ENCODE measurements at regions not wholly inside any gene's neighbourhood (a gene's known extent, or its start where the extent isn't known, plus 50 kb on each side); places are given as distances from the start of the nearest gene placed in this dataset.
"Not testable (repeated sequence)": the region's sequence is repeated elsewhere in the genome, so short reads cannot be mapped to it uniquely, and the experiment has no call there.

DNA sequence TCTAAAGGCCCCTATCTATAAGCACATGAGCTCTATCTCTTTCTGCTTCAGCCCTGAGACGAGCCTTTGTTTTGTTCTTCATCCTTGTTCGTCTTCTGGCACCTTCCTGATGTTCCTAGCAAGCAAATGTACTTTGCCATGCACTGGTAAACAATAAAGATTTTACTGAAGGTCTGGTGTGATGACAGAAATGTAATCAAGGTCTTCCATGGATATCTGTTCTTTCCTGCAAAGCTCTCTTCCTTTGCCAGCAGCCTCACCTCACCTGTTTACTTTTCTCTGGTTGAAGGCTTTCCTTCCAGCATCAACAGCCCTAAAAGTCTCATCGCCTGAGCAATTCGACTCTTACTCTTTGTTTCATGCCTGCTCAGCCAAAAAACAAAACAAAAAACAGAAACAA lies 330.3 kb downstream of the PCNX1 start:
- DNase-seq (ENCODE audit: low read depth in 2 of 3, low spot score in 2 of 3) = no peak

GRCh38 chr14:71238835-71239234 lies 331.6 kb downstream of the PCNX1 start:
- no peak for DNase-seq (ENCODE audit: low read depth in 2 of 3, low spot score in 2 of 3)

- no peak for DNase-seq (ENCODE audit: low read depth in 2 of 3, low spot score in 2 of 3)
These were observed 332.9 kb downstream of the PCNX1 start for GRCh38 chr14:71240171-71240570.

- DNase-seq (ENCODE audit: low read depth in 2 of 3, low spot score in 2 of 3) = no peak
These were observed 333.7 kb downstream of the PCNX1 start for GRCh38 chr14:71240866-71241520.

GRCh38 chr14:71242237-71242748 lies 335.0 kb downstream of the PCNX1 start:
- DNase-seq (ENCODE audit: low read depth in 2 of 3, low spot score in 2 of 3) = no peak

GRCh38 chr14:71243697-71244096 lies 336.4 kb downstream of the PCNX1 start:
- no peak for DNase-seq (ENCODE audit: low read depth in 2 of 3, low spot score in 2 of 3)

- no peak for DNase-seq (ENCODE audit: low read depth in 2 of 3, low spot score in 2 of 3)
These were observed 337.1 kb downstream of the PCNX1 start for GRCh38 chr14:71244341-71244740.

- no peak for DNase-seq (ENCODE audit: low read depth in 2 of 3, low spot score in 2 of 3)
These were observed 338.6 kb downstream of the PCNX1 start for GRCh38 chr14:71245659-71246361.

DNA sequence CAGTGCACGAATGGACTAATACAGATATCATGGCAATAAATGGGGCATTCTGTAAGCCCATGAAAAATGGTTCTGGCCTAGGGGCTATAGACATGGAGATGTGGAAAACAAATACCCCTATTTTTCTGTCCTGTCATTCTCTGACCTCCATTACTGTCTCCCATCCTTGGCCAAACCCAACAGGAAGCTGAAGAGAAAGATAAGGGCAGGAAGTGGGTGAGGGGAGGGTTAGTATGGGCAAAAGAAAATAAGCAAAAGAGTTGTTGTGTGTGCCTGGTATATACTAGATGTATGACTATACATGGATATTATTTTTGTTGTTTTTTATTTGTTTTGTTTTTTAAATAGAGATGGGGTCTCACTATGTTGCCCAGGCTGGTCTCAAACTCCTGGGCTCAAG lies 339.3 kb downstream of the PCNX1 start:
- no peak for DNase-seq (ENCODE audit: low read depth in 2 of 3, low spot score in 2 of 3)

DNA sequence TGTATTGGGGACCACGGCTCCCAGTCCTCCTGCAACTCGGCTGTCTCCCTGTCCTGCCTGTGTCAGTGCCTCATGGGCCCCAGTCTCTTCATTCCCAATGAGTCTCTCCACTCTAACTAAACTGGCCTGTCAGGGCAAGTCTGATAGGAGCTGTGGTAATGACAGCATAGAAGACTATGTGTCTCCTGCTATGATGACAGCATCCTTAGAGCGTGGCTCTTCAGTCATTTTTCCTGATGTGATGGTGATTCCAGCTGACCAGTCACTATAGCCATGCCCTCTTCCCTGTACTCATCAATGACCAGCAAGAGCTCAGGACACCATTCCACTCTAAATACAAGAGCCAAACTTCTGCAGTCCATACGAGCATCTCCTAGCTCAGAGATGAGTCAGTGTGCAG lies 339.8 kb downstream of the PCNX1 start:
- DNase-seq (ENCODE audit: low read depth in 2 of 3, low spot score in 2 of 3) = no peak

DNA sequence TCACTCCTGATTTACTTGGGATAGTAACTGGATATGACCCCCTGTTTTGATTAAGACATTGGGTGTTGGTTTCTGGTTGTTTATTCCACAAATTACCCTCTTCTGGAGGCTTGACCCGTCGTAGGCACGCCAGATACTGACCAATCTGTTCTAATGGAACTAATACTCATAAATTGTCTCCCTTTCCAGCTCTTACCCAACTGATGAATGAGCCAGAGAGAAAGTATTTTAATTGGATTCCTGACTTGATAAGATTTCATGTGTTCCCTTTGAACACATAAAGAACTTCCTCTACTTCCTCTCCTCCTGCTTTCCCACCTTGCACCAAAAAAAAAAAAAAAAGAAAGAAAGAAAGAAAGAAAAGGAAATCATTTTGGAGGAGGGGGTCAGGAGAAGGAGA lies 340.9 kb downstream of the PCNX1 start:
- no peak for DNase-seq (ENCODE audit: low read depth in 2 of 3, low spot score in 2 of 3)

DNA sequence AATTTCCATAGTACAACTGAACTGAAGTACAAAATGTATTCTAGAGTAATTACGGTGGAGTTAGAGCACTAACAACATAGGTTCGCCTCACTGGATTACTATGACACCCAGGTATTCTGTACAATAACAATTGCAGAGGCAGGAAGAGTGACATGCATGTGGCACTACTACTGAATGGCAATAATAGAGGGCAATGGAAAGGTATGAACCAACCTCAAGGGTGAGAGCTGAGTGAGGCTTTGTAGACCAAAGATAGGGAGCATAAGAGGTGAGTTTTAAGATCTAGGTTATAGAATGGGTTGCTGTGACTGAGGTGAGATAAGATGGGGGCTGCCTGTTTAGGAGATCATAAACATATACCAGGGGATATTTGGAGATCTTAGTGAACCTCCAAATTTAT lies 343.1 kb downstream of the PCNX1 start:
- no peak for DNase-seq (ENCODE audit: low read depth in 2 of 3, low spot score in 2 of 3)

DNA sequence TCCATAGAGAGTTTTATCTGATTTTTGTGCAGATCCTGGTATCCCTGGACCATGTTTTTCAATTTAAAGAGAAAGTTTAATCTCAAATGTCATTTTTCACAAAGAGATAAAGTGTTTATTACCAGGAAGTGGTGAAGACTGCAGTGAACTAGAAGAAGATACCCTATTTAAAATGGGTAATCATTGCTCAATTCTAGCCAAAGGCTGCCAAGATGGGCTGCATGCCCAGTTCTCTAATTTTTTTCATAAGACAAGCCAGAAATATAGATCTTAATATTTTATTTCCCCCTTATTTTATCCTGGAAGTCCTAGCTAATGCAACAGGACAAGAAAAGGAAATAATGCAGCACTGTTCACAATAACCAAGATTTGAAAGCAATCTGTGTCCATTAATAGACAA lies 343.5 kb downstream of the PCNX1 start:
- no peak for DNase-seq (ENCODE audit: low read depth in 2 of 3, low spot score in 2 of 3)

GRCh38 chr14:71254091-71254719 lies 346.9 kb downstream of the PCNX1 start:
- not testable (repeated sequence) for DNase-seq (ENCODE audit: low read depth in 2 of 3, low spot score in 2 of 3)

GRCh38 chr14:71261206-71261605 lies 353.9 kb downstream of the PCNX1 start:
- no peak for DNase-seq (ENCODE audit: low read depth in 2 of 3, low spot score in 2 of 3)

- no peak for DNase-seq (ENCODE audit: low read depth in 2 of 3, low spot score in 2 of 3)
These were observed 355.2 kb downstream of the PCNX1 start for GRCh38 chr14:71262441-71262840.

DNA sequence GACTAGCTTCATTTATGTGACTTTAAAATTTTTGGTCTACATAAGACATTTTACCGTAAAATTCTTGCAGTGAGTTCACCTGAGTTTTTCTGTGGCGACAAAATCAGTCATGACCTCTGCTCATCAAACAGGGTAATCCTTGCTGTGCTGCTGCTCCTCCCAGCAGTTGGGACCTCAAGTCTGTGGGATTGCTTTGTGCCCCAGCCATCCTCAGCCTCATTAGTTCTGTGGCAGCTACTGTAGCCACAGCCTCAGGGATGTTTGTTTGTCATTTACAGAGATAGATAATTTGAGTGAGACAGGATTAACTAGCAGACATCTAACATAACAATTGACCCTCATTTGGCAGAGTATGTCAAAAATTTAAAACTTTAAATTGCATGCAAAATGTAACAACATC lies 357.0 kb downstream of the PCNX1 start:
- no peak for DNase-seq (ENCODE audit: low read depth in 2 of 3, low spot score in 2 of 3)

- DNase-seq (ENCODE audit: low read depth in 2 of 3, low spot score in 2 of 3) = no peak
These were observed 359.8 kb downstream of the PCNX1 start for GRCh38 chr14:71267007-71267513.

DNA sequence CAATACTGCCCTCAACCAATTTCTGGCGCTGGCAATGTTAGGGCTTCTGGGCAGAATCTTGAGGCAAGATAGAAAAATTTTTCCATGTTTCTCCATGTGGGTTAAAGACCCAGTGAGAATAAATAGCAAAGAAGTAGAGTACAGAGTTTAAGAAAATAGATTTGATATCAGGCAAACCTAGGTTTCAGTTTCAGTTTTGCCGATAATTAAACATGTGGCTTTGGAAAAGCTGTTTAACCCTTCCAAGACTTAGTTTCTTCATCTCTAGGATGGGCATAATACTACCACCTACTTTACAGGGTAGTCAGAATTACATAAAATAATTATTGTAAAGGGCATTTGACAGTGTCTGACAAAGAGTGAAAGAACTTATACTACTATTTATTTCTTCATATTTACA lies 360.4 kb downstream of the PCNX1 start:
- no peak for DNase-seq (ENCODE audit: low read depth in 2 of 3, low spot score in 2 of 3)

DNA sequence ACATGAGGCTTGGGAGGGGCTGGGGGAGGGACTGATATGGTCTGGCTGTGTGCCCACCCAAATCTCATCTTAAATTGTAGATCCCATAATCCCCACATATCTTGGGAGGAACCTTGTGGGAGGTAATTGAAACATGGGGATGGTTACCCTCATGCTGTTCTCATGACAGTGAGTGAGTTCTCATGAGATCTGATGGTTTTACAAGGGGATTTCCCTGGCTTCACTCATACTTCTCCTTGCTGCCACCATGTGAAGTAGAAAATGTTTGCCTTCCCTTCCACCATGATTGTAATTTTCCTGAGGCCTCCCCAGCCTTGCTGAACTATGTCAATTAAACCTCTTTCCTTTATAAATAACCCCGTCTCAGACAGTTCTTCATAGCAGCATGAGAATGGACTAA lies 362.9 kb downstream of the PCNX1 start:
- DNase-seq (ENCODE audit: low read depth in 2 of 3, low spot score in 2 of 3) = no peak

DNA sequence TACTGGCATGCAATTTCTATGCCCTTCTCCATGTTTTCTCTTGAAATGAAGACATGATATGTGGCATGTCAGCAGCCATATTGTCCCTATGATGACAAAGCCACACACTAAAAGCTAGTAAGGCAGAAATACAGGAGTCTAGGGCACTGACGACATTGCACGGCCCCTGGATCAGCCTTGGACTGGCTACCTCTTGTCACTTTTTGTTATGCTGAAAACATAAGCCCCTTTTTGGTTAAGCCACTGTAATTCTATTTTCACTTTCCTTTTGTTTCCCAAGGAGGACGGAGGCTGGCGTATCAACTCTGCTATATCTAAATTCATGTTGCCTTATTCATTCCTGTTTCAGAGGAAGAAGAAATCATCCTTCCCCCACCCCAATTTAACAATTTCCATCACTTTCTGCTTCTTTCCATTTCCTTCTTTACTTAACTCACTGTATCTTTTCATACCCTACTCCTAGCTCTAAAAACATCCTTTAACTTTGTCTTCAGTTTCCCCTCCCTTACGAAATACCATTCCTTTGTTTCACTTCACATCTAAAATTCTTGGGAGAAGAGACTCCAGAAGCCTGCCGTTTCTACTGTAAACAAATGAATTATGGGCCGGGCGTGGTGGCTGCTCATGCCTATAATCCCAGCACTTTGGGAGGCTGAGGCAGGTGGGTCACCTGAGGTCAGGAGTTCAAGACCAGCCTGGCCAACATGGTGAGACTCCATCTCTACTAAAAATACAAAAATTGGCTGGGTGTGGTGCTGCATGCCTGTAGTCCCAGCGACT lies 364.1 kb downstream of the PCNX1 start:
- DNase-seq (ENCODE audit: low read depth in 2 of 3, low spot score in 2 of 3) = no peak
